Cardiac fibroblast (primary cell): ENCODE measurements at regions not wholly inside any gene's neighbourhood (a gene's known extent, or its start where the extent isn't known, plus 50 kb on each side); places are given as distances from the start of the nearest gene placed in this dataset.
"Not testable (repeated sequence)": the region's sequence is repeated elsewhere in the genome, so short reads cannot be mapped to it uniquely, and the experiment has no call there.

ENCODE experiments used
- DNase-seq, 2 donors: peaks; one replicate each; pipeline versions ENCODE4 v3.0.0 to v3.0.0-alpha.2; 2010; ENCODE audit warnings: low read depth in 2 of 2
- H3K4me3 ChIP-seq, 2 donors: replicated peaks in 1 of 2; 1 replicate in 1 of 2; 2 replicates in 1 of 2; pipeline ENCODE4 v1.5.1; 2011; ENCODE audit warnings: low read depth in 2 of 2, low read length in 2 of 2, mild to moderate bottlenecking in 2 of 2, moderate library complexity in 1 of 2
- TF ChIP-seq, protein P1 (sequence below): IDR thresholded peaks from one replicate; pipeline ENCODE4 v1.5.1; 2011; ENCODE audit warnings: low read depth, mild to moderate bottlenecking, low read length, inconsistent platforms

DNA sequence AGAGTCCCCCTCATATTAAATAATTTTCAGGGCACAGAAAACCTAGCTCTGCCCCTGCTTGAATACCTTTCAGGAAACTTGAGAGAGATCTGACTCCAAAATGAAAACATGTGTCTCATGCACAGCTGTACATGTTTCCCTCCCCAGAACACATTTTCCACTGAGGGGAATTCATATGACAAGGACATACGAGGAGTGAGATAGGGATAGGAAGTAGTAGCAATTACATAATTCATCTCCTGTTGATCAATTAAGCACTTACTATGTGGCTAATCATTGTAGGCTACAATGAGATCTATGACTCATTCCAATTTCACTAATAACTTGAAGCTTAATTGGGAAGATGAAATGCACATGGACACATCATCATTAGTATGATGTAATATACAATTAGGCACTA, 302.1 kb downstream of the PCDH11X start:
- H3K4me3 ChIP-seq, DNase-seq: not testable (repeated sequence)

DNA sequence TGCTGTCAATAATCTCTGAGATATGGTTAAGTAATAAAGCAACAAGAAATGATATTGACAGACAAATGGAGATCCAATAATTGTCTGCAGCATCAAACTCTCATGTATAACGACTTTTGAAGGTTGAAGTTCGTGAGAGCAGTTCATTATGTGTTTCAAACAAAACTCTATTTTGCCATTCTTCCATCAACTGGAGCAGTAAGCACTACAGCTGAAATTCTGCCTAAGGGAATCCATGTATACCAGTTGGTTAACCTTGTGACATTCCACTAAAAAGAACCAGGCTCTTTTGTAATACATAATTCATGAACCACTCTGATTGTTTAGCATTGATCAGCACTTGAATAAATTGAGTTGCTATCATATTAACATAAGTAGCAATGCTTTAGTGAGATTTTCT, 311.6 kb downstream of the PCDH11X start:
- not testable (repeated sequence) for DNase-seq, H3K4me3 ChIP-seq

DNA sequence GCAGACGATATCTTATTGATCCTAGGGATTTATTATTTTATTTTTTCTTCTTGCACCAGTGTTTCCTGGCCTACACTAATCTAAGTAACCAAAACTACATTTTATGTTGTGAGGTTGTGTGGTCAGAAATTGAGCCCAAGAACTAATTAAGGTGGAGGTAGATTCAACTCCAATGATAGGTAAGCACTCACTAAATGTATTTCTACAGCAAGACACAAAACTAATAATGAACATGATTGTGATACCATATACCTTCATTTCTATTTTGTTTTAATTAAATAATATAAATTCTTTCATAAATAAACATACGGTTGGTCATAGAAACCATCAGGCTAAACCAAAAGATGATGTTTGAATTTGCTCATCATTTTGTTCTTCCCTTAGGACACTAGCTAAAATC, 319.0 kb downstream of the PCDH11X start:
- DNase-seq, H3K4me3 ChIP-seq: not testable (repeated sequence)

DNA sequence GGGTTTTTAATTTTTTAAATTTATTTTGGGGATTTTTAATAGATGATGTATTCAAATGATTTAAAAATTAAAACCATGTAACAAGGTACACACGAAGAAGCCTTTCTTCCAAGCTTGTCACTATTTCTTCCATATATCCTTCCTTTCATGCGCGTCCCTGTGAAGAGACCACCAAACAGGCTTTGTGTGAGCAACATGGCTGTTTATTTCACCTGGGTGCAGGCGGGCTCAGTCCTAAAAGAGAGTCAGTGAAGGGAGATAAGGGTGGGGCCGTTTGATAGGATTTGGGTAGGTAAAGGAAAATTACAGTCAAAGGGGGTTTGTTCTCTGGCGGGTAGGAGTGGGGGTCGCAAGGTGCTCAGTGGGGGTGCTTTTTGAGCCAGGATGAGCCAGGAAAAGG, 320.9 kb downstream of the PCDH11X start:
- not testable (repeated sequence) for H3K4me3 ChIP-seq, DNase-seq

DNA sequence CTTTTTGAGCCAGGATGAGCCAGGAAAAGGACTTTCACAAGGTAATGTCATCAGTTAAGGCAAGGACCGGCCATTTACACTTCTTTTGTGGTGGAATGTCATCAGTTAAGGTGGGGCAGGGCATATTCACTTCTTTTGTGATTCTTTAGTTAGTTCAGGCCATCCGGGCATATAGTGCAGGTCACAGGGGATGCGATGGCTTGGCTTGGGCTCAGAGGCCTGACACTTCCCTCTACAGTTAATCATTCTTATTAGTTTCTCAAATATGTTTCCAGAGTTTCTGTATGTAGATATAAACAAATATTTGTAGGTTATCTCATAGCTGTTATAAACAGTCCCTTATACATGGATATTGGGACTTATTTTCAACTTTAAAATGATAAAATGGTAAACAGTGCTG, 326.5 kb downstream of the PCDH11X start:
- not testable (repeated sequence) for DNase-seq, H3K4me3 ChIP-seq

DNA sequence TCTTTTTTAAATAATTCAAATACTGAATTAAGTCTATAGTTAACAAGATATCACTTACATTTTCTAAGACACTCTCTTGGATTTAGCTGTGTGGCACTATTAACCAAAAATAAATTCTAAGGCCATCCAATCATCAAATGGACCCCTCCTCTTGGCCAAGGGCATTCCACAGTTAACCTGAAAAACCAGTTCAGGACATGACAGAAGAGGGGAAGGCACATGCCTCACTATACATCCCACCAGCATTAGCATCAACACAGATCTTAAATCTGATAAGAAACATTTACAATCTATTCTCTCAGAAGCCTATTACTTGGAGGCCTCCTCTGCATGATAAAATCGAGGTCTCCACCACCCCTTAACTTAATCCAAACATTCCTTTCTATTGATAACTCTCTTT, 327.5 kb downstream of the PCDH11X start:
- H3K4me3 ChIP-seq, DNase-seq: not testable (repeated sequence)

DNA sequence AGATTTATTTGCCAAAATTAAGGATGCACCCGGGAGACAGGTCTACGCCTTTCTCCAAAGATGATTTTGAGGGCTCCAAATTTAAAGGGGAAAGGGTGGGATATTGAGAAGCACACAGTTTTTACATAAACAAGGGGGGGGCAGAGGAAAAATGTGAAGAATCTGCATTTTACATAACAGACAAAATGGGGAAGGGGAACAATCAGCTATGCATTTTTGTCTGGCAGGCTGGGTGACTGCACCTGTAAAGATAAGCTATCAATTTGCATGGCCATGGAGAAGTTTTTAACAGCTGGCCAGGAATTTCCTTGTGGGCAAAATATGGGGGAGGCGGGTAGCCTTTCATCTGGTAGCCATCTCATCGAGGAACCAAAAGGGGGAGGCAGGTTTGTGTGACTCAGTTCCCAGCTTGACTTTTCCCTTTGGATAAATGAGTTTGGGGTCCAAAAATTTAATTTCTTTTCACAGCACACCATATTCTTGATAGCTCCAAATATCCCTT, 331.3 kb downstream of the PCDH11X start:
- H3K4me3 ChIP-seq, DNase-seq: not testable (repeated sequence)

DNA sequence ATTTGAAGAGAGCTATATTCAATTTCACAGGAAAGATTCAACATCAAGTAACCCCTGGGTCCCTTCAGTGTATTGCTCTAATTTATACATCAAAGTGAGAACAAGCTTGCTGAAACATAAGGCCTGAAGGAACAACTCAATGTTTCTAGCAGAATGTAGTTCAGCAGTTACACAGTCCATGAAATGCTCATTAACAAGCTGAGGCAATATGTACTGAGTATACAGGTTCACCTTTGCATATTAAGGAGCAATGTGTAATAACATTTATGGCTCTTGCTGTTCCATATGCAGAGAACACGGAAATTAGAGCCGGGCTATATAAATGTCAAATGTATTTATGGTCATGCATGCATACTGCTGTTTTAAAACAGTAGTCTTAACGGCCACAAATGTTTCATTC, 338.5 kb downstream of the PCDH11X start:
- H3K4me3 ChIP-seq, DNase-seq: not testable (repeated sequence)

DNA sequence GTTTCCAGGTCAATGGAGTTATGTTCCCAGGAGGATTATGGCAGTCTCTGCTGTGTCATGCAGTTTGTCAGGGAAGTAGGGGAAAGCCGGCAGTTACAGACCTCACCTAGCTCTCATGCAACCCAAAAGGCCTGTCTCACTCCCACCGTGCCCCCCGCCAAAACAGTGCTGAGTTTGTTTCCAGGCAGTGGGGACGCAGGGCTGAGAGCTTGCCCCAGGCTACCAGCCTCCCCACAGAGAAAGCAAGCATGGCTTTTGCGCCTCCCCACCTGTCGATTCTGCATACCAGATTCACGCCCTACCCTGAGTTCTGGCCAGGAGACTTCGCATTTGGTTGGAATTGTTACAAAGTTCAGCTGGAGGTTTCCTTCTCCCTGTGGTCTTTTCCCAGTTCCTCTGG, 383.9 kb downstream of the PCDH11X start:
- not testable (repeated sequence) for H3K4me3 ChIP-seq, DNase-seq

DNA sequence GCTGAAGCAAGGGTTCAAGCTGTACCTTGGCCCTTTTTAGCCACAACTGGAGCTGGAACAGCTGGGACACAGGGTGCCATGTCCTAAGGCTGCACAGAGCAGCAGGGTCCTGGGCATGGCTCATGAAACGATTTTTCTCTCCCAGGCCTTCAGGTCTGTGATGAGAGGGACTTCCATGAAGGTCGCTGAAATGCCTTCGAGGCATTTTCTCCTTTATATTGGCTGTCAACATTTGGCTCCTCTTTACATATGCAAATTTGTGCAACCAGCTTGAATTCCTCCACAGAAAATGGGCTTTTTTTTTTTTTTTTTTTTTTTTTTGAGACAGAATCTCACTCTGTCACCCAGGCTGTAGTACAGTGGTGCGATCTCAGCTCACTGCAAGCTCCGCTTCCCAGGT, 430.8 kb downstream of the PCDH11X start:
- DNase-seq = no peak
- no peak overlapping the region for H3K4me3 ChIP-seq
- TF ChIP-seq, protein P1, sequence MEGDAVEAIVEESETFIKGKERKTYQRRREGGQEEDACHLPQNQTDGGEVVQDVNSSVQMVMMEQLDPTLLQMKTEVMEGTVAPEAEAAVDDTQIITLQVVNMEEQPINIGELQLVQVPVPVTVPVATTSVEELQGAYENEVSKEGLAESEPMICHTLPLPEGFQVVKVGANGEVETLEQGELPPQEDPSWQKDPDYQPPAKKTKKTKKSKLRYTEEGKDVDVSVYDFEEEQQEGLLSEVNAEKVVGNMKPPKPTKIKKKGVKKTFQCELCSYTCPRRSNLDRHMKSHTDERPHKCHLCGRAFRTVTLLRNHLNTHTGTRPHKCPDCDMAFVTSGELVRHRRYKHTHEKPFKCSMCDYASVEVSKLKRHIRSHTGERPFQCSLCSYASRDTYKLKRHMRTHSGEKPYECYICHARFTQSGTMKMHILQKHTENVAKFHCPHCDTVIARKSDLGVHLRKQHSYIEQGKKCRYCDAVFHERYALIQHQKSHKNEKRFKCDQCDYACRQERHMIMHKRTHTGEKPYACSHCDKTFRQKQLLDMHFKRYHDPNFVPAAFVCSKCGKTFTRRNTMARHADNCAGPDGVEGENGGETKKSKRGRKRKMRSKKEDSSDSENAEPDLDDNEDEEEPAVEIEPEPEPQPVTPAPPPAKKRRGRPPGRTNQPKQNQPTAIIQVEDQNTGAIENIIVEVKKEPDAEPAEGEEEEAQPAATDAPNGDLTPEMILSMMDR = no peak

DNA sequence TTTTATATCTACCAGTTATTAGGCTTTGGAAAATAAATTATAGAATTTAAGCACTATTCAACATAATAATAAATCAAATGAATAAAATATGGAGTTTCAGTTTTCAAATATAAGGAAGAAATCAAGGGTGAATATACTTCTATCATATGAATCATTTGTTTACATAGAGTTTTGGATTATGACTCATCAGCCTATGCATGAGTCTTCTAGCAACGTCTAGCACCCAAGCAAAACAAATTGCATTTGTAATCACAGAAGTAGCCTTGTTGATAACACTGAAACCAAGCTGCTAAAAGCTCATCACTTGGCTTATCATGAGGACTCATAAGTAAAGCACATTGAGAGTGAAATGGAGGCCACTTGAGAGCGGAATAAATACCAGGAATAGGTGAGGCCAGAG, 434.6 kb downstream of the PCDH11X start:
- TF ChIP-seq, protein P1 = no peak
- DNase-seq = peak in 1 of 2 donors; percentile 0
- no peak overlapping the region for H3K4me3 ChIP-seq

DNA sequence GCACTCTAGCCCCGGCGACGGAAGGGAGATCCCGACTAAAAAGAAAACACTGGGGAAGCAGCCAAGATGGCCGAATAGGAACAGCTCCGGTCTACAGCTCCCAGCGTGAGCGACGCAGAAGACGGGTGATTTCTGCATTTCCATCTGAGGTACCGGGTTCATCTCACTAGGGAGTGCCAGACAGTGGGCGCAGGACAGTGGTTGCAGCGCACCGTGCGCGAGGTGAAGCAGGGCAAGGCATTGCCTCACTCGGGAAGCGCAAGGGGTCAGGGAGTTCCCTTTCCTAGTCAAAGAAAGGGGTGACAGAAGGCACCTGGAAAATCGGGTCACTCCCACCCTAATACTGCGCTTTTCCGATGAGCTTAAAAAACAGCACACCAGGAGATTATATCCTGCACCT, 435.8 kb downstream of the PCDH11X start:
- DNase-seq, H3K4me3 ChIP-seq: not testable (repeated sequence)

DNA sequence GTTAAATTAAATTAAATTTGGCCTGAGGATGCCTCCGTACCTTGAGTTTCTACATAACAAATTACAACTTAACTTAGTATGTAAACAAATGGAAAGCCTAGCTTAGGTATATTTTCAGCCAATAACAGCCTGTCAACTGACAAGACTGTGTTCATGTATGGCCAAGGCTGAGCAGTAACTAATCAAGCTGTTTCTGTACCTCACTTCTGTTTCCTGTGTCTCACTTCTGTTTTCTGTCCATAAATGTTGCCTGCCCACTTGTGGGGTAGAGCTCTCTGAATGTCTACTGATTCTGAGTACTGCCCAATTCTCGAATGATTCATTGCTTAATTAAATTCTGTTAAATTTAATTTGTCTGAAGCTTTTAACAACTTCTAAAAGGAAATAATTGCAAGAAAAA, 445.2 kb downstream of the PCDH11X start:
- TF ChIP-seq, protein P1 = no peak
- no peak for DNase-seq
- no peak overlapping the region for H3K4me3 ChIP-seq
